HG03060 (cell line): ENCODE measurements at regions not wholly inside any gene's neighbourhood (a gene's known extent, or its start where the extent isn't known, plus 50 kb on each side); places are given as distances from the start of the nearest gene placed in this dataset.
"Not testable (repeated sequence)": the region's sequence is repeated elsewhere in the genome, so short reads cannot be mapped to it uniquely, and the experiment has no call there.

ENCODE experiments used
- ATAC-seq: cut with Tn5 transposase; IDR thresholded peaks from one replicate; pipeline ENCODE4 v1.9.1; 2021; ENCODE audit warnings: low read depth, moderate number of reproducible peaks; ENCODE audit not compliant: unreplicated experiment

DNA sequence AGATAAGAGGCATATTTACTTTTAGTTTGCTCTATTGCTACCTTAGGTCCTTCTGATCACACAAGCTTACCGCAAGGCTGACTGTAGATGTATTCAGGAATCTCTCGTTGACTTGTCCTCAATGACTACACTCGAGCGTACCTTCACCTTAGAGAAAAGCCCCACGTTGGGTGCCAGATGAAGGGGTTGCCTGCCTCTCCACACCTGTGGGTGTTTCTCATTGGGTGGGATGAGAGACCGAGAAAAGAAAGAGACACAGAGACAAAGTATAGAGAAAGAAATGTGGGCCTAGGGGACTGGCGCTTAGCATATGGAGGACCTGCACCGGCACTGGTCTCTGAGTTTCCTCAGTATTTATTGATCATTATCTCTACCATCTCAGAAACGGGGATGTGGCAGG is 51.8 kb downstream of the ASCL4 start:
- ATAC-seq: no peak

GRCh38 chr12:107829271-107829670 is 54.8 kb downstream of the ASCL4 start:
- ATAC-seq: no peak

- no peak for ATAC-seq
Measured at GRCh38 chr12:107832441-107832840, 57.9 kb downstream of the ASCL4 start.

GRCh38 chr12:107840186-107840585 is 65.7 kb downstream of the ASCL4 start:
- ATAC-seq: no peak

DNA sequence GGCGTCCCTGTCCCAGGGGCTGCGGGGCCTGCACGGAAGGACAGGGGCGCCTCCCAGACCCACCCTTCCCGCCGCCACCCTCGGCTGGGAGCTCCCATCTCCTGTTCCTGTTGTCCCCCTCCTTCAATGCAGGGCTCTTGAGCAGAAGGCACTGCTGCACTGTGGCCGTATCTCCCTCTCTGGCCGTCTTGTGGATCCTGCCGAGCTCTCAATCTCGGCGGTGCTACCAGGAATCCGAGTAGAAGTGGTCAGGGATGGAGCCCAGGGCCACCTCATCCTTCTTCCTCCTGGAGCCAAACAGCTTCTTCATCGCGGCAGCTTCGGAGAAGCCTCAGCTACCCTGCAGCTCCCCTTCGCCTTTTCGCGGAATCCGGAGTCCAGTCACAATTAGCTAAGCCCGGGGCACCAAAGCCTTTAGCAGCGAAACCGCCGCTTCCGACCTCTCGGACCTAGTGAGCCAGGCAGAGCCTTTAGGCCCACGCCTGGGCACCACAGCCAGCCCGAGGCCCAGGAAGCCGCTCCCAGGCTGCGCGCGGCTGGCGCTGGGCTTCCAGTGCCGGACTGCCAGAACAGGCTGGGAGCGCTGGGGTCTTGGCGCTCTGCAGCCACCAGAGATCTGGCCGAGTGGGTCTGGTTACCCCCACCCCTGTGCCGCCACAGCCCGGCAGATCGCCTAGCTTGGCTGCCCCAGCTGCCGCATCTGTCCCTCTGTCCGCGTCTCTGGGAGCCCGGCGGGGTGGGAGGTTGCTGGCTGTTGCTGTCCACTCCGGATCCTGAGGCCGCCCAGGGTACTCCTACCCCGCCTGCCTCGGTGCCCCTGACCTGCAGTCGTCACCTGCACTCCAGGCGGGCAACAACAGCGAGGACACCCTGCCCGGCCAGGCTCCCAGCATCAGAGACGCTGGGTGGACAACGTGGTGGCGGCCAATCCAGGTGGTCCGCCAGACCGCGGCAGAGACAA is 69.1 kb downstream of the ASCL4 start:
- ATAC-seq: no peak

DNA sequence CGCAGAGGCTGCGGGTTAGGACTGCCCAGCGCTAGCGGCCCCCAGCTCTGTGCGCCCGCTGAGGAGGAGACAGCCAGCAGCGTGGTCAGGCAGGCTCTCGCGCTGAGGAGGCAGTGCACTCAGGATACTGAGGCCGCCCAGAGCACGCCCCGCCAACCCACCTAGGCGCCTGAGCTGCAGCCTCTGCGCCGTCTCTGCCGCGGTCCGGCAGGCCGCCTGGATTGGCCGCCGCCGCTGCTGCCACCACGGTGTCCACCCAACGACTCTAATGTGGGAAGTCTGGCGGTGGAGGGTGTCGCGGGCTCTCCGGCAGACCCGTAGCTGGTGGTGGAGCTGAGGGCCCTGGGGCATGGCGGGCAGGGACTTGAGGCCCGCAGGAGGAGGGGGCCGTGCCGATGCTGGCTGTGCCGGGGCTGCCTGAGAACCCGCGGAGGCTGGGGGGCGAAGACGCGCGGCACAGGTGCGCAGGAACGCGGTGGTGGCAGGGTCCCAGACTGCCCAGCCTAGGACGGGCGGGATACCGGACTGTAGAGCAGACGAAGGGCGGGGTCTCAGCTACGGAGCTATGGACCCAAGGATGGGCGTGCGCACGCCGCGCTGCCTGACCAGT is 69.9 kb downstream of the ASCL4 start:
- ATAC-seq: no peak

DNA sequence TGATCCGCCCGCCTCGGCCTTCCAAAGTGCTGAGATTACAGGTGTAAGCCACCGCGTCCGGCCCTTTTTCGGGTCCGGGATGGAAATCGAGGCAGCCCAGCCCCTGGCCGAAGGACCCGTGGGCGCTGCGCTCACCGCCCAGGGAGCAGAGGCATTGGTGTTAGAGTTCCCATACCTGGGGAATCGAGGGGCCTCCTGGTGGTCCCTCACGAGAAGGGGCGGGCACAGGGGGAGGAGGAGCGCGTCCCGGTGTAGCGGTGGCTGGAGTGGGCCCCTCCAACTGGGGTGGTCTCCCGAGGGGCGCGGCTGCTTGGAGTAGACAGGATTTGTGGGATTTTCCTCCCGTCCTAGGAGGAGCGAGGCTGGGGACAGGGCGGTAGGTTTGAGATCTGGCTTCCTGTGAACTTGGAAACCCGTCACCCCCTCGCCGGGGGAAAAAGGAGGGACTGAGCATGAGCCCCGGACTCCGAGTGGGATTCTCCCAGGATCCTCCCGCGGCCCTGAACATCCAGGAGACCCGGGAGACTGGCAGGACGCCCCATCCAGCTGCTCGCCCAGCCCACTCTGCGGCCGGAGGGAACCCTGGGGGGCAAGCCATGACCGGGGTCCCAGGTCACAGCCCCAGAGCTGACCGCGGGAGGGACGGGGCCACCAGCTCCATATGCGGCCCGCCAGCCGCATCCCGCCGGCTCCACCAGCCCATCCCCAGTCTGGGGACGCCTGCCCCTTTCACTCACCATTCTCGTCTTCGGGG is 70.9 kb downstream of the ASCL4 start:
- ATAC-seq: no peak

DNA sequence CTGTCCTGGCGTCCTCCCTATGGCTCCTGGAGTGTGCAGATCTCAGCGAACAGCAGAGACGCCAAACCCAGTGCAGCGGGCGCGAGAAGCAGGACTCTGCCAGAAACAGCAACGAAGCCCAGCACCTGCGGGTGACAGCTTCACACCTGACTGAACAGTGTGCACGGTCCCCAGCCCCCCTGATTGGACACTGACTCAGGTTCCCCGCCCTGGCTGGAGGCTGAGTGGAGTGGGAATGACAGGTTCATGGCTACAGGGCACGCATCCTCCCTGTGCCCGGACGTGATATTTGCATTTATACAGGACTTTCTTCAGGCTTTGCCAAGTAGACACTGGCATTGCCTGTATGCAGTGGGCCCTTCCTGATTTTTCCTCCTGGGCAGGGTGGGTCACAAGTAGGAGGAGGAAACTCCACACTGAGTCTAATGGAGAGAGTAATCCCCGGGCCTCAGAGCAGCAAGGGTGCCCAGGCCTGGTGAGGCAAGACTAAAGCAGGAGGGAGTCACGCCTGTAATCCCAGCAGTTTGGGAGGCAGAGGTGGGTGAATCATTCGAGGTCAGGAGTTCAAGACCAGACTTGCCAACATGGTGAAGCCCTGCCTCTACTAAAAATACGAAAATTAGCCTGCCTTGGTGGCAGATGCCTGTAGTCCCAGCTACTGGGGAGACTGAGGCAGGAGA is 71.6 kb downstream of the ASCL4 start:
- ATAC-seq: no peak

- ATAC-seq: no peak
Measured at GRCh38 chr12:107847430-107847829, 72.9 kb downstream of the ASCL4 start.

GRCh38 chr12:107847830-107848229 is 73.3 kb downstream of the ASCL4 start:
- ATAC-seq: no peak

GRCh38 chr12:107853479-107853878 is 79.0 kb downstream of the ASCL4 start:
- no peak for ATAC-seq

DNA sequence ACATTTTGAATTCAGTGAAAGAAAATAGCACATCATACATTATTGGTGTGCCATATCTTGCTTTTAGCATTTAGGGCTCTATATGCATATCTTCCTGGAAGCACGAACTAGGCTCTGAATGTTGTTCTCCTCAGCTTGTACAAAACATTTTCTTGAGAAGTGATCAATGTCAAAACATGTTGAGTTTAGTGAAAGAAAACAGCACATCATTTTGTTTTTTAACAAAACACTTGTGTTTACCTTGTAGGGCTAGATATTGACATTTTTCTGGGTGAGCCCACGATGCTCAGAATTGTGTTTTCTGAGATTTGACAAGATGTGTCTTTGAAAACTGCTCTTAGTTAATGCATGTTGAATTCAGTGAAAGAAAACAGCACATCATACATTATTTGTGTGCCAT is 81.0 kb downstream of the ASCL4 start:
- no peak for ATAC-seq

GRCh38 chr12:107856096-107856495 is 81.6 kb downstream of the ASCL4 start:
- ATAC-seq: no peak

DNA sequence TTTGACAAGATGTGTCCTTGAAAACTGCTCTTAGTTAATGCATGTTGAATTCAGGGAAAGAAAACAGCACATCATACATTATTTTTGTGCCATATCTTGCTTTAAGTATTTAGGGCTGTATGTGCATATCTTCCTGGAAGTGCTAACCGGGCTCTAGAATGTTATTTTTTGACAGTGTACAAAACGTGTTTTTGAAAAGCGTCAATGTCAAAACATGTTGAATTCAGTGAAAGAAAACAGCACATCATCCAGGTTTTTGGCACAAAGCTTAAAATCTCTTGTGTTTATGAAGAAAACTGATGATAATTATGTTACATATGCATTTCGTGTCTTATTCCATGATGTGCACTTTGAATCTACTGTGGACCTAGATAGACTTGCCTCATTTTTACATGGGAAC is 82.7 kb downstream of the ASCL4 start:
- ATAC-seq: no peak

- no peak for ATAC-seq
Measured at GRCh38 chr12:107859367-107859766, 84.9 kb downstream of the ASCL4 start.

DNA sequence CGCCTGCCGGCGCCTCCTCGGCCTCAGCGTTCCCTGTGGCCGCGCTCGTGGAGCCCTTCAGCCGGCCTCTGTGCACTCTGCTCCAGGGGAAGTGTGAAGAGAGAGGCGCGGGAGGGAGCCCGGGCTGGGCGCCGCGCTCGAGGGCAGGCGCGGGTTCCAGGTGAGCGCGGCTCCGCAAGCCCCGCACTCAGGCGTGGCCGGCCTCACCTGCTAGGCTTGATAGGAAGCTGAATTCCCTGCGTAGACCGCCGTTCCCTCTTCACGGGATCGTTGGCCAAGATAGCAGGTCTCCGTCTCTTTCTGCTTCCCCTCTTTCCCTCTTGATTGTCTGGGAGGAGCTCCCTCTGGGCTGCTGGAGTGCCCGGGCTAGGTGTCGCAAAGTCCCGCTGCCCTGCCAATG is 89.7 kb downstream of the ASCL4 start:
- ATAC-seq: no peak

GRCh38 chr12:107864727-107865126 is 90.2 kb downstream of the ASCL4 start:
- not testable (repeated sequence) for ATAC-seq

- no peak for ATAC-seq
Measured at GRCh38 chr12:107873223-107873622, 98.7 kb downstream of the ASCL4 start.

DNA sequence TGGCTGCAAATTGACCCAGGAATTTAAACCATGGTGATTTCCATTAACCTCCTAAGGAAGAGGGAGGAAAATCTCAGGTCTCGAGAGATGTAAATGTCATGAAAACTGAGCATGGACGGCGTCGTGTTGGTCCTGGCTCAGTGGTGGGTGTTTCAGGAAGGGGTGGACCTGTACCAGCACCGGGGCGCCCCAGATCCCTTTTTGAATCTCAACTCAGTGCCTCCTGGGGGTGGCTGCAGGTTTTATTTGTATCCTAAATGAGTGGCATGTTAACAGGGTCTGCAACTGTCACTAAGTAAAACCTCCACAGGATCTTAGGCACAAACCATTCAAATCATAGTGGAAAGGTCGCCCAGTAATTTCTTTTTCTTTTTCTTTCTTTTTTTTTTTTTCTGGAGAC is 101.3 kb downstream of the ASCL4 start:
- ATAC-seq: no peak

DNA sequence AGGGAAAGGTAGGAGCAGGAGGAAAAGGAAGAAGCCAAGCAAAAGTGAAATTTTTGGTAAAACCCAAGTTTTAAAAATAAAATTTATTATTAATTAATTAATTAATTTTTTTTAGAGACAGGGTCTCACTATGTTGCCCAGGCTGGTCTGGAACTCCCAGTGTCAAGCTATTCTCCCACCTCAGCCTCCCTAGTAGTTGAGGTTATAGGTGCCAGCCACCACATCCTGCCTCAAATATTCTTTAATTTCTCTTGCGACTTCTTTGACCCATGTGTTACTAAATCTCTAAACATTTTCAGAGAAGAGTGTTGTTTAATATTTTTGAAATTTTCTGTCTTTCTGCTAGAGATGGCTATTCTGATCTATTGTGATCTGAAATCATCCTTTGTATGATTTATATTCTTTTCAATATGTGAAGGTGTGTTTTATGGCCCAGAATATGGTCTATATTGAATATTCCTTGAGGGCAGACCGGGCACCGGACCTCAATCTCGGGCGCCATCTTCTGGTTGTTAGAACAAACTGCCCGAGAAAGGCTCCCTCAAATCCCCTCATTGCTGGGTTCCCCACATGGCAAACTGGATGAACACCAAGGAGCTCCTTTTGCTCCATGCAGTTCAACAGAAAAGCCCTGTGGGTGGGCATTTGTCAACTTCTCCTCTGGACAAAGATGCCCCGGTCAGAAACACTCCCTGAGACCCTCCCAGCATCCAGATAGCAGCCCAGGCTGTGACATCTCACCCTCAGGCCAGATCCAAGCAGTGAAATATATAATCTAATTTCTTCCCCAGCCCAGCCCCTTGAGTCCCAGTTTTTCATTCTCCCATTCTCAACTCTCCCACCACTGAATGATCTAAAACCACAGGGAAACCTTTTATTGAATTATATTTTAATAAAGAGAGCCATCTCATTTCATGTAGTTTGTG is 110.5 kb downstream of the ASCL4 start:
- no peak for ATAC-seq
